GM12892 (cell line): ENCODE measurements at regions not wholly inside any gene's neighbourhood (a gene's known extent, or its start where the extent isn't known, plus 50 kb on each side); places are given as distances from the start of the nearest gene placed in this dataset.

ENCODE experiments used
- POLR2A ChIP-seq: IDR thresholded peaks from 2 replicates; pipeline ENCODE4 v1.6.1; 2011; ENCODE audit warnings: low read depth, low read length, control low read depth
- POLR2AphosphoS5 ChIP-seq: IDR thresholded peaks from 2 replicates; pipeline ENCODE4 v1.6.1; 2011; ENCODE audit warnings: low read depth, low read length, control low read depth
- TAF1 ChIP-seq: IDR thresholded peaks from 2 replicates; pipeline ENCODE4 v1.6.1; 2011; ENCODE audit warnings: low read depth, mild to moderate bottlenecking, control low read depth, low read length, borderline replicate concordance

GRCh38 chr4:20347531-20347930 is 95.8 kb downstream of the SLIT2 start:
- TF ChIP-seq POLR2AphosphoS5 (no peak), TAF1 (no peak), POLR2A (no peak)
